AG04449 (cell line): ENCODE measurements at regions not wholly inside any gene's neighbourhood (a gene's known extent, or its start where the extent isn't known, plus 50 kb on each side); places are given as distances from the start of the nearest gene placed in this dataset.

Experiments
- CTCF ChIA-PET: fragments of 350-600 bp; formaldehyde crosslinking; extraction: SDS; loops from one replicate; lab custom pipeline; 2021; ENCODE audit warnings: antibody characterized with exemption; lab: Yijun Ruan, JAX
- POLR2A ChIA-PET: fragments of 400-600, 350-600 bp; formaldehyde crosslinking; extraction: SDS; loops from one replicate; lab custom pipeline; 2020; ENCODE audit warnings: antibody characterized with exemption, inconsistent platforms; lab: Yijun Ruan, JAX
- DNase-seq: peaks from one replicate; pipeline ENCODE4 v3.0.0-alpha.2; 2010; ENCODE audit warnings: low read depth, low spot score
- H3K4me3 ChIP-seq: 2 replicates; pipeline ENCODE4 v1.5.1; 2011; ENCODE audit warnings: low read depth, mild to moderate bottlenecking, control low read depth, low read length
- TF ChIP-seq, protein P1 (sequence below): IDR thresholded peaks from one replicate; pipeline ENCODE4 v1.5.1; 2011; ENCODE audit warnings: mild to moderate bottlenecking, moderate library complexity, low read length, control low read depth, inconsistent platforms; ENCODE audit not compliant: insufficient read depth; ENCODE audit errors: missing control alignments

DNA sequence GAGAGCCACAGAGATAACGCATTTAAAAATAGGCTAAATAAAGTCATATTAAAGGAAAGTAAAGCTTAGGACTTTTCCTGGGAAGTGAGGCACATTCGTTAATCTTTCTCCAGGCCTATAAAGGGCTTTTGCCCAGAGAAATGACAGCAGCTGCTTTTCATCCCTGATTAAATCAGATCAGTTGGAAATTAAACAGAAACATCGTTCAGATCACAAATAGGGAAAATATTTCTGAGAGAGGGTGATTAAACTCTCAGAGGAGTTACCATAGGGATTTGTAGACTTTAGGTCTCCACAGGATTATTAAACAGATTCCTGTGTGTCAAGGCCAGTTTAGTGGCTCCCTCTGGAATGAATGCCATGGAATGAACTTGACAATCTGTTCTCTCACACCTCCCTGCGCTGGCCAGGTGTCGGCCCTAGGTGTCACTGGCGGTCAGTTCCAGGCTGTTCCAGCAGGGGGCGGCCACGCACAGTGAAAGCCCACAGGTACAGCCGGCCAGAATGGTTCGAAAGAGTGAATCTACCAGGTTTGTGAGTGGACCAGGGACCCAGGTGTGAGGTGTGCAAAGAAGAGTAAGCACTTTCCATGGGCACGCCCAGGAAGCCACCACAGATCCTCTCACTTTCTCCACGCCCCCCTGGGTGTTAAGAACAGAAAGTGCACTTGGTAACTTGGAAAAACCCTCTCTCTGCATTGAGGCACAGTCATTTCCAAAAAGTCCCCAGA is 253.0 kb upstream of the RASGRP1 start:
- no peak for DNase-seq
- TF ChIP-seq, protein P1, sequence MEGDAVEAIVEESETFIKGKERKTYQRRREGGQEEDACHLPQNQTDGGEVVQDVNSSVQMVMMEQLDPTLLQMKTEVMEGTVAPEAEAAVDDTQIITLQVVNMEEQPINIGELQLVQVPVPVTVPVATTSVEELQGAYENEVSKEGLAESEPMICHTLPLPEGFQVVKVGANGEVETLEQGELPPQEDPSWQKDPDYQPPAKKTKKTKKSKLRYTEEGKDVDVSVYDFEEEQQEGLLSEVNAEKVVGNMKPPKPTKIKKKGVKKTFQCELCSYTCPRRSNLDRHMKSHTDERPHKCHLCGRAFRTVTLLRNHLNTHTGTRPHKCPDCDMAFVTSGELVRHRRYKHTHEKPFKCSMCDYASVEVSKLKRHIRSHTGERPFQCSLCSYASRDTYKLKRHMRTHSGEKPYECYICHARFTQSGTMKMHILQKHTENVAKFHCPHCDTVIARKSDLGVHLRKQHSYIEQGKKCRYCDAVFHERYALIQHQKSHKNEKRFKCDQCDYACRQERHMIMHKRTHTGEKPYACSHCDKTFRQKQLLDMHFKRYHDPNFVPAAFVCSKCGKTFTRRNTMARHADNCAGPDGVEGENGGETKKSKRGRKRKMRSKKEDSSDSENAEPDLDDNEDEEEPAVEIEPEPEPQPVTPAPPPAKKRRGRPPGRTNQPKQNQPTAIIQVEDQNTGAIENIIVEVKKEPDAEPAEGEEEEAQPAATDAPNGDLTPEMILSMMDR, result peak; percentile 99
- ChIA-PET POLR2A (interaction anchor here (0.6 to 1.5 kb wide), 2 partner anchors 26 to 764 kb away, joined by 3 to 5 read pairs; partner anchors contain the start of gene THBS1), CTCF (interaction anchor here (0.7 to 3.1 kb wide), 37 partner anchors 8 to 869 kb away, joined by 3 to 25 read pairs (median 4); no protein-coding TSS in a partner anchor)
- no peak overlapping the region for H3K4me3 ChIP-seq

DNA sequence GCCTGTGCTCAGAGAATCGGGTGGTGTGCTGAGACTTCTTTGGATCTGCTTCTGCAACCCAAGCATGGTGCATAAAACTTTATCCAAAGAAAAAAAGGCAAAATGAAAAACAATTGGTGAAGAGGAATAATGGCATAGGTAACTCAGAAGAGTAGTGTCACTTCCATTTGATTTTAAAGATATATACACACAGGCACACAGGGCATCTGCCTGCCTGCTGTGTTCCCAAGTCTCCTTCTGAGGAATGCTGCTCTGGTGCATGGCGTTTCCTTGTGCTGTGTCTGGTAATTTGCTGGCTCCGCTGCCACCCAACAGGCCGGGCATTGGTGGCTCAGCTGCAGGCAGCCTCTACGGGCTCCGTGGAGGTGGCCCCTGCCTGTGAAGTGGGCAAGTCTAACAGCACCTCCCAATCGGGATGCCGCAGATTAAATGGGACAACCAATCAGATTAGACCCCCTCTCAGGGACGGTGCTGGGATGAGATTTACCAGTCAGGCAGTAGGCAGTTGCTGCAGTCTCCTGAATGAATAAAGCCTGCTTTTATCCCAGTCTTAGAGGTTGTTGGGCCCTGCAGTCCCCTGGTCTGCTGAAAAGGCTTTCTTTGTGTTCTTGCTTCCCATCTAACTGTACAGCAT is 253.7 kb upstream of the RASGRP1 start:
- H3K4me3 ChIP-seq, result no peak overlapping the region
- ChIA-PET CTCF (interaction anchor here (1.0 kb wide), 1 partner anchor 315 kb away, joined by 3 read pairs; no protein-coding TSS in a partner anchor), POLR2A (interaction anchor here (0.6 kb wide), 1 partner anchor 25 kb away, joined by 3 read pairs; no protein-coding TSS in a partner anchor)
- no peak for DNase-seq
- TF ChIP-seq, protein P1, result no peak

DNA sequence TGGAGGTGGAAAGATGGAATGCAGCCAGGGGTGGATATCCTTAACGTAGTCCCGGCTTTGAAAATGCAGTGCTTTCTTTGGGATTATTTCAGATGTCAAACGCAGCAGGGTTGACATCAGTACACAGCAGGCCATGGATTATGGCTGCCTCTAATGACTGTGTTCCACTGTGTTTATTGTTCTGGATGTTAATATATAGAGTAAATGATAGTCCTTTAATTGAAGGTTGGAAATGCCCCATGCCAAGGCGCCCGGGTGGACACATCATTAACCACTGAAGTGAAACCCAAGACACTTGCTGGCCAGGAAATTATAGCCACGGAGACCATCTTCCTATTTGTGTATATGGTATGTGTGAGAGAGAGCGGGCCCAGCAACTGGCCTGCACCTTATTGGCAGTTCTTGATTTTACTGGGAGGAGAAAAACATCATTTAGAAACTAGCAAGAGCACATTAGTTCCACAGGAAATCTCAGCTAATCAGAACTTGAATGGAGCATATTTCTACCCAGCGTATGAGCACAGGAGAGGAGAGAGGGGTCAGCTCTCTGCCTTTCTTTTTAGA is 254.9 kb upstream of the RASGRP1 start:
- DNase-seq, result no peak
- POLR2A ChIA-PET, result no interaction called here
- TF ChIP-seq, protein P1, result no peak
- CTCF ChIA-PET, result interaction anchor here (0.8 to 1.8 kb wide), 5 partner anchors 9 to 171 kb away, joined by 3 to 6 read pairs (median 4); no protein-coding TSS in a partner anchor
- H3K4me3 ChIP-seq, result no peak overlapping the region

DNA sequence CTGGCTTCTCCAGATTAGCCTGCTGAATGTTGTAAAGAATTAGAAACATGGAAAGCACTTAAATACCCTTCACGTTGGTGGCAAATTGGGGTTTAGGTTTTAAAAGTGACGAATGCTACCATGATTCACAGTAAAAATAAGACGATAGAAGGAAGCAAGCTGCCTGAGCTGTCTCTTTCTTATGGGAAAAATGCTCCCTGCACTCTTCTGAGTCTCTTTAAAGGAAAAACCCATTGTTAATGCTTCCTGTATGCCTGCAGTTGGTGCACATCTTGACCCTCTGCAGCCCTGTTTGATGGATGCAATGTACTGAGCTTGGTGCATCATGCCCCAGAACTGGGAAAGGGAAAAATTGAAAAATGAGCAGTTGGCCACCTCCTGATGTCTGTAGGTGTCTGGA is 258.6 kb upstream of the RASGRP1 start:
- no peak overlapping the region for H3K4me3 ChIP-seq
- no peak for DNase-seq
- ChIA-PET CTCF (interaction anchor here (0.9 to 1.6 kb wide), 3 partner anchors 10 to 167 kb away, joined by 3 to 6 read pairs (median 4); no protein-coding TSS in a partner anchor), POLR2A (interaction anchor here (0.7 to 1.1 kb wide), 3 partner anchors 41 to 108 kb away, joined by 3 read pairs; no protein-coding TSS in a partner anchor)
- TF ChIP-seq, protein P1, result no peak

DNA sequence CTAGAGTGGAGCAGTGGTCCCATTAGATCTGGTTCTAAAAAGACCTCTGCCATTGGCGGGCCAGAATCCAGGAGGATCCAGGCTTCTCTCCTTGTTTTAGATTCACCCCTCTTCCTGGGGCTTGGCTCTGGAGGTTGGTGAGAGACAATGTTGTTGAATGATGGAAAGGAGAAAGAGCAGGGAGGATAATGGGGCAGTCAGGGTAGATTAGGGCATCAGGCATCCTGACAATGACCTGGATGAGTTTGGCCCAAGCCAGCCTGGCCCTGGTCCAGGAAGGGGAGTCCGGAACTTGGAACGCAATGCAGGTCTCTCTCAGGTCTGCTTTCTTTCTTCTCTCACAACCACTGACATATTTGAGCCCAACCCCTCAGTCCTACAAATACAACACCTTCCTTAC is 260.1 kb upstream of the RASGRP1 start:
- H3K4me3 ChIP-seq, result no peak overlapping the region
- DNase-seq, result no peak
- TF ChIP-seq, protein P1, result no peak
- CTCF ChIA-PET, result interaction anchor here (2.5 kb wide), 1 partner anchor 8 kb away, joined by 12 read pairs; no protein-coding TSS in a partner anchor
- POLR2A ChIA-PET, result no interaction called here
